ENCODE measurements at regions not wholly inside any gene's neighbourhood (a gene's known extent, or its start where the extent isn't known, plus 50 kb on each side); places are given as distances from the start of the nearest gene placed in this dataset.

DNA sequence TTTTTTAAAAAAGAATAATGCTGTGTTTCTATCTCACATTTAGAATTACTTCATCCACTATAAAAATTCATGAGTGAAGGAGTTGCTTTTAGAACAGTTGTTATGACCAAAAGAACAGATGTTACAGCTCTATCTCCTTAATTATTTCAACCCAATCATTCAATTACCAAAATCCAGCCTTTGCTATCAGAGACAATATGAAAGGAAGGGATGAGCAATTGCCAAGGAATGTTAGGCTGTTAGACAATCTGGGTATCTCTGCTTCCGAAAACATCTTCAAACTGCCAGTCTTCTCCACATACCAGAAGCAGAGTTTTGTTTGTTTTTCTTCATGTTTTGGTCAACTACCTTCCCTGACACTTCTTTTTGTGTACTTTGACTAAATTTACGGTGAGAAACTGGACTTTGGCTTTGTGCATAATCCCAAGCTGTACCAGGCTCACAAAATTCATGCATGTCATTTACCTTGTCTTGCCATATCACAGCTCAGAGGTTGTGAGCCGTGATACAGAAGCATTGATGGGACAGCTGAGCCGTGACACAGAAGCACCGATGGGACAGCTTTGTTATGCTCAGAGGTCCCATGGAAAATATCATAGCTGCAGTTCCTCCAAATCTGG, 405.5 kb downstream of the KIF4B start:
- DNase-seq = no peak

GRCh38 chr5:155430192-155430591, 416.6 kb downstream of the KIF4B start:
- DNase-seq = no peak

DNA sequence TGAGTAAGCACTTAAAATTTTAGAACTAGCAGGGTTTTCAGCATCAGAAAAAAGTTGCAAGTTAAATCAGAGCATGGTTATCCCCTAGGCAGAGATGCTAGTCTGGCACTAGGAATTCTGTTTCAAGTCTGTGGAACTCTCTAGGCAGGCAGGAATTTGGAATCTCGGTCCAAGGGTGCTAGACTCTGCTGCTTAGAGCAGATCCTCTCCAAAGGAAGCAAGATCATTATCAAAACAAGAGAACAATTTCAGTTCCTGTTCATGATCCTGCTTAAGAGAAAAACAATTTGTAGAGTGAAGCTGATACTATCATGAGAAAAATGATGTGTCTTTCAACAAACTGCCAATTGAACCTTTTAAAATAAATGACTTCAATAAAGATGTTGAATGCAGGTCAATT, 420.7 kb downstream of the KIF4B start:
- DNase-seq = no peak

DNA sequence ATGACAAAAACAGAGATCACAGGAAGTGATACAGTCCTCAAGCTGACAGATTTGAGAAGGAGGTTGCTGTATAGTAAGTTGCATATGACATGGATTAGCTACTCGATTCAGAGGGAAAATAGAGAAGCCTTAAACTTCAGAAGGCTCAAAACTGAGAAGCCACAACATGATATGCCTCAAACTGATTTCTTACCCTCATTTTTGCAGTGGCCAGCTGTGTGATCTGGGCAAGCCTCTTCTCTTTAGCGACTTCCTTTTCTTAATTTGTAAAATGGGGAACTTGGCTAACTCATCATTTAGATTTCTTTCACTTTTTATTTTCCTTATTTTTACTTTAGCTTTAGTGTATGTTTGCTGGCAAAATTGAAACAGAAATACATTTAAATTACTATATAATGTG, 421.1 kb downstream of the KIF4B start:
- no peak for DNase-seq

- no peak for DNase-seq
Measured at GRCh38 chr5:155441849-155442248, 428.3 kb downstream of the KIF4B start.

DNA sequence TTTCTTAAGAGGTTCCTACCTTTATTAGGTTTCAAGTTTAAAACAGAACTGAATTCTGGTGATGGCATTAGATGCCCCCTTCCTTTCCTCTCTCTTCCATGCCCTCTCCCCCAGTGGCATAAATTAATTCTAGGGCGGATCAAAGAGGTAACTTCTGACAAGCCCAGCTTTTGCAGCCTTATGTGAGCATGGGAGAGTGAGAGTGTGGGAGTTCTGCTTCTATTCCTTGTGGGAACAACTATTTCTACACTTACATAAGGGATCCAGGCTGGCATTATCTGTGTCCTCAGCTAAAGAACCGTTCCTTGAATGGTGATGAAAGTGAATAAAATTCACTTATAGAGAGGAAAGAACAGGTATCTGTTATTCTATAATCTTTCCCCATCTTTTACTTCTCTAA, 437.6 kb downstream of the KIF4B start:
- no peak for DNase-seq

DNA sequence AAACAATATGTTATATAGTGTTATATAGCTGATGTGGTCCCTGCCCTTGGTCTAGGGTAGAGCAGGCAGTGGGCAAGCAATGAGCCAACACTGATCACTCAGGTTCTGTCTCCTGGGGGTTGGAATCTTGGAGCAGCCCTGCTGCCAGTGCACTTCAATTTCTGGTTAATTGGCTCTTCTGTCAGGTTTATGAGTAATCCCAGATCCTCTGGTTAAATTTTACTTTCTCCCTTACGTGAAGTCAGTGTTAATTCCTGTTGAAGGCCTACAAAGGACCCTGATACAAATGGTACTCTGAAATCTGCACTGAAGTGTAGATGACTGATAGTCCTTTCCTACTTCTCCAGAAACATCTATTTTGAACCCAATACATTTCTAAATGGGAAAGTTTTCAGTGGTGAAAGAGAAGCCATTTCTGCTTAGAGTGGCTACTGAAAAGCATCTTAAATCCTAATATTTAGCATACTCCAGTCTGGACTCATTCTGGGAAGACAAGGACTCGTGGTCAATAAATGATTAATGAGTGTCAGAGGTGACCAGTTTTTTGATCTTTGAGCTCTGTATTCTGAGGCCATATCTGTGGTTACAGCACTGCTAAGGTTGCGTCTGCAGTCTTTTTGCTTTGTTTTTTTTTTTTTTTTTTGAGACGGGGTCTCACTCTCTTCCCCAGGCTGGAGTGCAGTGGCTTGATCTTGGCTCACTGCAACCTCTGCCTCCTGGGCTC, 442.4 kb downstream of the KIF4B start:
- DNase-seq = no peak

DNA sequence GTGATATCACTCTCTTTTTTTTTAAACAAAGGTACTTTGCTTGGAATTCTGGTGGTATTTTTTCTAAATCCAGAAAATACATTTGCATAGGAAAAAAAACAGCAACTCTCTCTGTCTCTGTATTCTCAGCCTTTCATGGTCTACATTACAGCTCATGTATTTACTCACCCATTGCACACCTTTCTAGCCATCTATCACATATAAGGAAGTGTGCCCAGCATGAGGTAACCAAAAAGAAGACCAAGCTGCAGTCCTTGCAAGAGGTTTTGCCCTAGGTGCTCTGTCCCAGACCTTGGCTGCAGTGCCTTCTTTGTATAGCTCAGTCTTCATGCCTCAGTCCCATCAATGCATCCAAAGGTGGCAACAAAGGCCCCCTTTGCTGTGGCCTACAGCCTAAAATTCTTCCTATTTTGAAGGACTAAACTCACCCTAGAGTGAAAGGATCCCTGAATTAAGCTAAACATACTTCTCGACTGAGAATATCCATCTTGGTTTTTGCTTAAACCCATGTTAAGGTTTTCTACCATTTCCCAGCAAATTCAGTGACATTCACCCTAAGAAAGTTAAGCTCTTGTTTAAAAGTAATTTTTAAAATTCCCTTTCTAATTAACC, 446.4 kb downstream of the KIF4B start:
- DNase-seq = no peak

GRCh38 chr5:155460501-155460931, 447.0 kb downstream of the KIF4B start:
- DNase-seq = no peak

DNA sequence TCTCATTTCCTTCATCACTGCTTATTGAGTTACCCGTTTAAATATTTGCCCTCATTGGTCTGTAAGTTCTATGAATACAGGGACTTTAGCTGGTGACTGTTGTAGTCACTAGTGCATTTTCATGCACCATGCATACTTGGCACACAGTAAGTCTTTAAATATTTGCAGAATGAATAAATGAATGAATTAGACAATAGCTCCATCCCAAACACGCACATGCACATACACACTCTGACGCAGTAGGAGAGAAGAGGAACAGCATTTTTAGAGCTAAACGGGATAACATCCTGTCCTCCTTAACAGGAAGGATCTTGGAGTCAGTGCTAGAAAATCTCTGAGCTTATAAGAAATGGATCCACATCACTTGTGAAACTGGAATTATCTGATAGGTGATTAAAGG, 447.7 kb downstream of the KIF4B start:
- DNase-seq = no peak

DNA sequence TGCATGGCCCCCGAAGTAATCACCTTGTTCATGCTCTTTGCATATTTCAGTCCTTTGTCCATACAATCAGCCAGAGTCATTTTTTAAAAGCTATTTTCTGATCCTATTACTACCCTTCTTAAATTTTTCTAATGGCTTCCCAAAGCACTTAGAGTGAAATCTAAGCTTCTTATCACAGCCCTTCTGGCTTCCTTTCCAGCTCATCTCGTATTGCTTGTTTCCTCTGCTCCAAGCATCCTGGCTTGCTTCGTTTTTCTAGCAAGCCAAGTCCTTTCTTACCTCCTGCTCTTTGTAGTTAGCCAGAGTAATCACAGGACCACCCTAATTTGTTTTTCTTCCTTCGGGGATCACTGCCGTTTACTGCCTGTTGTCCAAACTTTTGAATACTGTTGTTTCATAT, 453.3 kb downstream of the KIF4B start:
- DNase-seq = no peak

GRCh38 chr5:155471027-155471426, 457.5 kb downstream of the KIF4B start:
- no peak for DNase-seq

DNA sequence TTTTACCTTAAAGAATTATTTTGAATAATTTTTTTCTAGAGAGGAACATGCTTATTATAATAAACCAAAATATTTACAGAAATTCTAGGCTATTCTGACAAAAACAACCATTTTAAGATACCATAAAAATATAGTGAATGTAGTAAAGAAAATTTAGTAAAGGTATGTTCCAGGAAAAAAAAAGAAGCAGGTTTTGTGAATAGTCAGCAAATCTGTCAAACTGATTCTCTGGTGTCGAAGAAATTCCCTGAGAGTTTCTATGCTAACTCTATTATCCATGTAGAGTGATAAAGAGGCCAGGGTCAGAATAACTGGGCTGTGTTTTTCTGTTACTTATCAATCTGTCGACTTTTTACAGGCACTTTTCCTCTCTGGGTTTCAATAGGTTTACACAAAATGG, 459.2 kb downstream of the KIF4B start:
- no peak for DNase-seq

GRCh38 chr5:155475318-155475717, 461.8 kb downstream of the KIF4B start:
- no peak for DNase-seq

GRCh38 chr5:155480731-155481131, 467.2 kb downstream of the KIF4B start:
- no peak for DNase-seq

DNA sequence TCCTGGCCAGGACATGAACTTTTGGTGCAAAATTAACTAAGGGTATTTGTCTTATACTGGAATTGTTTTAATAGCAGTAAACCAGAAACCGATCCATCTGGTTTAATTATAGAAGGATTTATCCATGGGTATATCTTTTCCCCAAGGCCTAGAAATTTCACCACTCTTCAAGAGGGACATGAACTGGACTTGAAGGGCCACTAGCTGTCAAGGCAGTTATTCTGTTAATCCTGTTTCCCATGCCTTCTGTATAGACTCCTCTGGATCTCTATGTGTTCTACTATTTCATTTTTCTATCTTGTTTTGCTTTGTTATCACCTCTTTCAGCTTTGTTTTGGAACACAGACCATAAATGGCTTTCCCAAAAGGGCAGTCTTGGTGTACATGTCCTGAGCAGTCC, 467.6 kb downstream of the KIF4B start:
- no peak for DNase-seq

DNA sequence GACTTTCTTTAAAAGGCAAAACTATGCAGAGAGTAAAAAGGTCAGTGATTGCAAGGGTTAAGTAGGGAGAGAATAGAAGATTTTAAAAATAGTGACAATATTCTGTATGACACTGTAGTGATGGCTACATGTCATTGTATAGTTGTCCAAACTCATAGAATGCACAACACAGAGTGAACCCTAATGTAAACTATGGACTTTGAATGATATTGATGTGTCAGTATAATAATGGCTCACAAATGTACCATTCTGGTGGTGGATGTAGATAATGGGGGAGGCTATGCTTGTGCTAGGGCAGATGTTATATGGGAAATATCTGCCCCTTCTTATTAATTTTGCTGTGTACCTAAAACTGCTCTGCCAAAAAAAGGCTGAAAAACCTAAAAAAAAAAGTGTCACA, 468.9 kb downstream of the KIF4B start:
- DNase-seq = no peak

GRCh38 chr5:155485386-155485785, 471.8 kb downstream of the KIF4B start:
- no peak for DNase-seq

DNA sequence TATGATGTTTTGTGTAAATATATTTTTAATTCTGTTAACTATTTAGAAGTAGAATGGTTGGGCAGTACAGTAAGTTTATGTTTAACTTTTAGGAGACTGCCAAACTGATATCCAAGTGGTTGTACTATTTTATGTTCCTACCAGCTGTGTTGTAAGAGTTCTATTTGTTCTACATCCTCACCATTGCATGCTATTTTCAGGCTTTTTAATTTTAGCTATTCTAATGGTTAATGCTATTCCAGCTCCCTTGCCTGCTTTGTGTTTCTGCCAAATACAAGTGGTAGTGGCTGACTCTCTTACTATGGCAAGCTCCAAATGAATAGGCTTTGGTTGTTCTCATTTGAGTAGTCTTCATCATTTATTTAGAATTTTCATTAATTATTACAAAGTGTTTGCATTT, 476.4 kb downstream of the KIF4B start:
- no peak for DNase-seq

DNA sequence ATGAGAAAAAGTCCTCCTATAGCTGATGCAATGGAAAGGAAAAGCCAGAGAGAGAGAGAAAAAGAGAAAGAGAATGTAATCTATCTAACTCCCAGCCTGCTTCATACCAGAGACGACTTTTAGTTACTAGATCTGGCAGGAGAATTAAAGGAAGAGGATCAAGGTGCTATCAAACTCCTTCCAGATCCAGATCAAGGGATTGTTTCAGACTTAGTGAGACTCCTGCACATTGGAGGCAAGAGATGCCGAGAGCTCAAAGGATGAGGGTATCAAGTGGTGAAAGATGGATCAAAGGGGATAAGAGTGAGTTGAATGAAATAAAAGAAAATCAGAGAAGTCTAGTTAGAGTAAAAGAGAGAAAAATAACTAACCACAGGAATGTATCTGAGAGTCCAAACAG, 478.6 kb downstream of the KIF4B start:
- no peak for DNase-seq

GRCh38 chr5:155504606-155505005, 491.1 kb downstream of the KIF4B start:
- no peak for DNase-seq

- DNase-seq = no peak
Measured at GRCh38 chr5:155507363-155507762, 493.8 kb downstream of the KIF4B start.

DNA sequence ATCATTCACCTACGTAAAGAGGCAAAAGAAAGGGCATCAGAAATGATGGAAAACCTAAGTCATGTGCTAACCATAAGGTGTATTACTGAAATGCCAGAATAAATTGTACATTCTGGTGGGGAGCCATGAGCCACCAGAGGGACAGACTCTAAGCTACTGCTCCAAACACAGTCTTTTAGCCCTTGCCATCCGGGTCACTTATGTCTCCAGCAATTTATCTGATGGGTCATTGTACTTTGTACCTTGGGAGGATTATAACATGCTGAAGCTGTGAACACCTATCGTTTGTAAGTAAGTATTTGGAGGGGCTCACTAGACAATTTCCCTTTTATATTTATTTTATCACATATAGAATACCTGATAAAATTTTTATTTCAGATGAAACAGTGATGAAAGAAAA, 495.1 kb downstream of the KIF4B start:
- no peak for DNase-seq

DNA sequence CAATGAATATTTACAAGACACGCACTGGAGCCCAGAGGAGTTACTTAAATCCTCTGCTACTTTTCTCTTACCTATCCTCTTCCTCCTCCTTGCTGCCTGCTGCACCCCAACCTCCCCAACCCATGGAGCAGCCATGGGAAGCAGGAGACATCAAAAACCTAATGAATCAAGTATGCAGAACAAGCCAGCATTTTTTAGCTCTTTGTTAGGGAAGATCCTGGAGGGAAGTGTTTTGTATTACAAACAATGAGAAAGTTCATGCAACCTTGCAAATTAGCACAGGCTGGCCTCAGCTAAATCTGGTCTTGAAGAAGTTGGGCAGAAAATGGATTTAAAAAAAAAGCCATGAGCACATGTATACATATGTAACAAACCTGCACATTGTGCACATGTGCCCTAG, 498.8 kb downstream of the KIF4B start:
- no peak for DNase-seq
